ENCODE measurements at regions not wholly inside any gene's neighbourhood (a gene's known extent, or its start where the extent isn't known, plus 50 kb on each side); places are given as distances from the start of the nearest gene placed in this dataset.

- TF ChIP-seq CTCF (IDR thresholded peaks at IDR 0.05) (no peak), POLR2AphosphoS5 (IDR thresholded peaks at IDR 0.05; ENCODE audit: insufficient read depth in 1 of 2, low read depth in 1 of 2) (no peak)
These were observed 244.4 kb downstream of the DAD1 start for GRCh38 chr14:22344673-22345072.

All from vagina (tissue), 2 donors.